GM21723 (cell line): ENCODE measurements at regions not wholly inside any gene's neighbourhood (a gene's known extent, or its start where the extent isn't known, plus 50 kb on each side); places are given as distances from the start of the nearest gene placed in this dataset.

Experiments used
- ATAC-seq: cut with Tn5 transposase; IDR thresholded peaks from one replicate; pipeline ENCODE4 v1.9.1; 2021; ENCODE audit warnings: mild to moderate bottlenecking, moderate library complexity; ENCODE audit not compliant: unreplicated experiment

DNA sequence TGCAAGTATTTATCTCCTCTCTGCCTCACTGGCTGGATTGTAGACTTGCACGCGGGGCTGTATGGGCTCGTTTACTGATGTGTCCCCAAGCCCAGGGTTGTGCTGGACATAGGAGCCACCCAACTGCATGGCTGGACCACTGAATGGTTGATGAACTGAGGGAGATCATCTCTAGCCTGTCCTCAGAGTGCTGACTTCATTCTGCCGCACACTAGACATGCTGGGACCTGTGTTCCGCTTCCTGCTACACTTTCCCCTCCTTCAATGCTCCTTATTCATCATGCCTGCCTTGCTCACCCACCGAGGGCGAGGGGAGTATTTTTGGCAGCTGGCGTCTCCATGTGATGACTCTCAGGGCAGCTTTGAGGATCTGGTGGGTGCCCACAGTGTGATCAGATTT lies 440.2 kb downstream of the GLRX3 start:
- ATAC-seq: no peak

DNA sequence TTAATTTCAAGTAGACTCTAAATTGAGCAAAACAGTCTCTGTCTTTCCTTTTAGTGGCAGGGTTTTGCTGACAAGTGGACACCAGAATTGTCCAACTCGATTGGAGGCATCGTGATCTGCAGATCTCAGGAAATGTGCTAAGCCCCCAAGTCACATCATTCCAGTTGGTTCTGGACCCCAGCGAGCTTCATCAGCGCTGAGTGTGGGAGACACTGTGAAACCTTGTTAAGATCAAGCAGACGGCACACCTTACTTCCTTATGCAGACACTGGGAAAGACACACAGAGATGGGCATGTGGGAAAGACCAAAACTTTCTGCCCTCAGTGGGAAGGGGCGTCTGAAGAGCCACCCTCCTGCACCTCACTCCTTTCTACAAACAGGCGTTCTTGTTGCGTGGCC lies 440.8 kb downstream of the GLRX3 start:
- ATAC-seq: no peak

DNA sequence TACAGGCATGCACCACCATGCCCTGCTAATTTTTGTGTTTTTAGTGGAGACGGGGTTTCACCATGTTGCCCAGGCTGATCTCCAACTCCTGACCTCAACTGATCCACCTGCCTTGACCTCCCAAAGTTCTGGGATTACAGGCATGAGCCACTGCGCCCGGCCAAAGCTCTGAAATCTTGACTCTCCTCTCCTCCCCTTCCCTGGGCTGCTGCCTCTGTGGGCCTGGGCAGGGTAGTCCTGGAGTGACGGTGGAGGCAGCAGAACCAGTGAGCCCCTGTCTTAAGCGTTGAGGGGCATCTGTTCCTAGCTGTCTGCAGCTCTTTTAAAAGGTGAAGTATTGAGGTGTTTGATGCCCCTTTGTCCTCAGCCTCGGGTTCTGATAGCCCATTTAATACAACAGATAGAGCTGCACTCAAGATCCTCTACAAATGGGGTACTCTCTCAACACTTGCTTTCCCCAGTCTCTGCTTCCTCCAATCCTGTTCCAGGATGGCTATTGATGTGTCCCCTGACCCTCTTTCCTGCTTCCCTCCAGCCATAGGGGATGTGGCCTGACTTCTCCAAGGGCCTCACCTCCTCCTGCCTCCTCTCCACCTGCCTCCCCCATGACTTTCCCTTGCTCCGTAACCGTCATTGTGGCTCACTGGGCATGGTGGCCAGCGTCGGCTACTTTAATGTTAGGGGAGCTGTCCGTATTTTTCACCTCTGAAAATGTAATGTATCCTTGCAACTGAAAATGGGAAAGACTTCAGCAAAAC lies 442.5 kb downstream of the GLRX3 start:
- ATAC-seq: no peak

- no peak for ATAC-seq
Measured at GRCh38 chr10:130579913-130580312, 443.7 kb downstream of the GLRX3 start.

- ATAC-seq: no peak
Measured at GRCh38 chr10:130580975-130581374, 444.8 kb downstream of the GLRX3 start.

- ATAC-seq: no peak
Measured at GRCh38 chr10:130587718-130588117, 451.5 kb downstream of the GLRX3 start.

GRCh38 chr10:130606001-130606405 lies 469.8 kb downstream of the GLRX3 start:
- ATAC-seq: no peak

- no peak for ATAC-seq
Measured at GRCh38 chr10:130607366-130607765, 471.2 kb downstream of the GLRX3 start.

DNA sequence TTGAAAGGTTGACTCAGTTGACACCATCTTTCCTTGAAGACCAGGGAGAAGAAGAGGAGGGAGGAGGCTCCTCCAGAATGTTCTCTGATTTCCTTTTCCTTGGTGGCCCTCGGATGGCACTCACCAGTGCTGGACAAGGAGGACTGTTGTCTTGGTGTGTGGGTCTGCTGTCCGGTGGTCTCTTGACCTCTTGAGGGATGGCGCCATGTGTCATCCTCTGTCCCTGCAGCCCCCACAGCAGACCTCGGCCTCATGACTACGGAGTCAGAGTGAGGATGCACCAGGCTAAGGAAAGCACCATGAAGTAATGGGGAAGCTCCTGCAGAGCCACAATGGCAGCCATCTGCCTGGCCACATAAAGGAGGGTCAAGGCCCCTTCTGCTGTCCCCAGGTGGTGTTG lies 475.0 kb downstream of the GLRX3 start:
- no peak for ATAC-seq

DNA sequence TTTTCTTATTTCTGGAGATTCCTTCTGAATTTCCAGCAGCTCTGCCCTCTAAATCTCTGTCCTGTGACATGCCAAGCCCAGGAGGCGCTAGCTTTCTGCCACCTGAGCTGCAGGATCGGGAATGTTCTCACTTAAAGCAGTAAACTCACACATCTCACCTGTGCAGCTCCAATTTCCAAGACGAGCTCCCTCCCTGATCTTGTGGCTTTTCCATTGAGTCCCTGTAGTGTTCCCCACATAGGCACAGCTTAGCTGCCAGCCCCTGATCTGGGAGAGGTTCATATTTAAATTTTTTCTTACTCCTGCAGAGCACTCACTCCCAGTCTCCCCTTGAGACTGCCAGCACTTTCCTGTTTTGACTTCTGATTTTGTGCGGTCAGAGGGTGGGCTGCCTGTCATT lies 479.3 kb downstream of the GLRX3 start:
- ATAC-seq: no peak

DNA sequence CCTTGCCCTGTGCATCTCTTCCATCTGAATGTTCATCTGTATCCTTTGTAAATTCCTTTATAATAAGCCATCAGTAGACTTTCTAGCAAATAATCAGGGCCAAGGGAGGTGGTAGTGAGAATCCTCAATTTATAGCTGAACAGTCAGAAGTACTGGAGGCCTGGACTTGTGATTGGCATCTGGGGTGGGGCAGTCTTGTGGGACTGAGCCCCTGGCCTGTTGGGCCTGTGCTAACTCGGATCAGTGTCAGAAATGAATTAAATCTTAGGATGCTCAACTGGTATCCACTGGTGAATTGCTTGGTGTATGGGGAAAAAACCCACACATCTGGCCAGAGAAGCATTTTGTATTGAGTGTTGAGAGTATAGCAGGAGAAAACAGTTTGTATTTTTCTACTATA lies 481.8 kb downstream of the GLRX3 start:
- ATAC-seq: no peak

DNA sequence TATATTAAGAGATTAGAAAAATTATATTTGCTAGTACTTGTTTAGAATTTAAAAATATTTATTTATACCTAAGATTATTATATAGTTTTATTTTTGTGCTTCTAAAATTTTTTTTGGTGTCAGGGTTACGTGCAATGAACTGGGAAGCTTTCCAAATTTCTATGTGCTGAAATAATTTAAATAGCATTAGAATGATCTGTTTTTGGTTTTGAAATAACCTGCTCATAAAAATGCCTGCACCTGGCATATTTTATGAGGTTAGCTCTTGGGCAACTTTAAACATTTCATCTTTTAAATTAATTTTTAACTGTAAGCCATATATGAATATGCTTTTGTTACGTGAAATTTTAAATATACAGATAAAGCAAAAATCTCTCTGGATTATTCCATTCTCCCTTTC lies 482.5 kb downstream of the GLRX3 start:
- no peak for ATAC-seq

GRCh38 chr10:130621231-130621775 lies 485.1 kb downstream of the GLRX3 start:
- no peak for ATAC-seq

- no peak for ATAC-seq
Measured at GRCh38 chr10:130623680-130624267, 487.6 kb downstream of the GLRX3 start.

GRCh38 chr10:130627346-130628045 lies 491.3 kb downstream of the GLRX3 start:
- no peak for ATAC-seq

- no peak for ATAC-seq
Measured at GRCh38 chr10:130630135-130630534, 493.9 kb downstream of the GLRX3 start.

GRCh38 chr10:130631142-130632096 lies 495.2 kb downstream of the GLRX3 start:
- ATAC-seq: no peak

- ATAC-seq: no peak
Measured at GRCh38 chr10:130634816-130635215, 498.6 kb downstream of the GLRX3 start.

GRCh38 chr10:130635528-130635927 lies 499.3 kb downstream of the GLRX3 start:
- no peak for ATAC-seq

DNA sequence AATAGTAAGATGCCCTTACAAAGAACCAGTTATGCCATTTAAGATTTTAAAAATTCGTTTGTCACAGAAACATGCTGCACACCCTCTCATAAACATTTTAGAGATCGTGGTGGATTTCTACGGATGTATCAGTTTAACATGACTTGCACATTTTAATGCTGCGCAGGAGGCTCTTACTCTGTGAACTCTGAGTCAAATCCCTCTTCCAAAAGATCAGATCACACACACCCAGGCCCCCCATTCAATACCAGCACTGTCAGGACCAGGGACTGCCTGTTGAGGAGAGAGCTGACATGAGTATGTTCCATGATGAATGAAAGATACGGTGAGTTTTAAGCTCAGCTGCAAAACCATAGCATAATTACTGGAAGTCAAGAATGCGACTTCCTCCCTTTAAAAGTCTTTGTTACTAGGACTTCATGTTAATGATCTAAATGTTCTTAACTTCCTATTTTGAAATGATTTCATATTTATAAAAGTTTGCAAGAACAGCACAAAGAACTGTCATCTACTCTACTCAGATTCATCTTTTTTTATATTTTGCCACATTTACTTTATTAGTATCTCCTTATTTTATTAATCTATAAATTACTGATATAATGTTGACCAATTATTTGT lies 500.2 kb downstream of the GLRX3 start:
- no peak for ATAC-seq
